ENCODE measurements at regions not wholly inside any gene's neighbourhood (a gene's known extent, or its start where the extent isn't known, plus 50 kb on each side); places are given as distances from the start of the nearest gene placed in this dataset.

GRCh38 chr2:116706396-116706795, 1108.1 kb upstream of the DDX18 start:
- Histone ChIP-seq H3K4me1 (ENCODE audit: control insufficient read depth in 2 of 2, insufficient read depth in 2 of 2, low read length in 2 of 2) (no peaks in the 10 kb centered on the region), H3K27me3 (ENCODE audit: control insufficient read depth in 2 of 2, insufficient read depth in 1 of 2, low read length in 1 of 2) (no peaks in the 10 kb centered on the region), H3K9me3 (ENCODE audit: control insufficient read depth in 2 of 2, insufficient read depth in 1 of 2, low read length in 1 of 2) (no peaks in the 10 kb centered on the region), H3K27ac (ENCODE audit: low read depth in 1 of 2, low read length in 1 of 2) (no peak overlapping the region), H3K4me3 (ENCODE audit: low read length in 2 of 2) (no peak overlapping the region), H3K36me3 (ENCODE audit: control insufficient read depth in 2 of 2, insufficient read depth in 2 of 2, low read length in 1 of 2) (no peaks in the 10 kb centered on the region)
- 91% methylated on average over 3 of the region's 3 CpGs for WGBS
- no peak for DNase-seq (ENCODE audit: low read depth in 6 of 9, low spot score in 9 of 9)

- Histone ChIP-seq H3K4me3 (ENCODE audit: low read length in 2 of 2) (no peak overlapping the region), H3K27ac (ENCODE audit: low read depth in 1 of 2, low read length in 1 of 2) (no peak overlapping the region), H3K9me3 (ENCODE audit: control insufficient read depth in 2 of 2, insufficient read depth in 1 of 2, low read length in 1 of 2) (peaks cover 0 to 8% of the 10 kb centered on the region in 2 donors), H3K27me3 (ENCODE audit: control insufficient read depth in 2 of 2, insufficient read depth in 1 of 2, low read length in 1 of 2) (no peaks in the 10 kb centered on the region), H3K4me1 (ENCODE audit: control insufficient read depth in 2 of 2, insufficient read depth in 2 of 2, low read length in 2 of 2) (no peaks in the 10 kb centered on the region), H3K36me3 (ENCODE audit: control insufficient read depth in 2 of 2, insufficient read depth in 2 of 2, low read length in 1 of 2) (no peaks in the 10 kb centered on the region)
- WGBS = 81% methylated on average over 1 of the region's 1 CpG
- DNase-seq (ENCODE audit: low read depth in 6 of 9, low spot score in 9 of 9) = no peak
Observed at GRCh38 chr2:116716038-116716437, 1098.5 kb upstream of the DDX18 start.

- Histone ChIP-seq H3K27ac (ENCODE audit: low read depth in 1 of 2, low read length in 1 of 2) (no peak overlapping the region), H3K4me3 (ENCODE audit: low read length in 2 of 2) (no peak overlapping the region), H3K36me3 (ENCODE audit: control insufficient read depth in 2 of 2, insufficient read depth in 2 of 2, low read length in 1 of 2) (no peaks in the 10 kb centered on the region), H3K27me3 (ENCODE audit: control insufficient read depth in 2 of 2, insufficient read depth in 1 of 2, low read length in 1 of 2) (no peaks in the 10 kb centered on the region), H3K9me3 (ENCODE audit: control insufficient read depth in 2 of 2, insufficient read depth in 1 of 2, low read length in 1 of 2) (peaks cover 0 to 8% of the 10 kb centered on the region in 2 donors), H3K4me1 (ENCODE audit: control insufficient read depth in 2 of 2, insufficient read depth in 2 of 2, low read length in 2 of 2) (no peaks in the 10 kb centered on the region)
- no peak for DNase-seq (ENCODE audit: low read depth in 6 of 9, low spot score in 9 of 9)
- WGBS = 95% methylated on average over 2 of the region's 2 CpGs
Observed at GRCh38 chr2:116716444-116716843, 1098.0 kb upstream of the DDX18 start.

- Histone ChIP-seq H3K4me1 (ENCODE audit: control insufficient read depth in 2 of 2, insufficient read depth in 2 of 2, low read length in 2 of 2) (no peaks in the 10 kb centered on the region), H3K27me3 (ENCODE audit: control insufficient read depth in 2 of 2, insufficient read depth in 1 of 2, low read length in 1 of 2) (no peaks in the 10 kb centered on the region), H3K36me3 (ENCODE audit: control insufficient read depth in 2 of 2, insufficient read depth in 2 of 2, low read length in 1 of 2) (no peaks in the 10 kb centered on the region), H3K4me3 (ENCODE audit: low read length in 2 of 2) (no peak overlapping the region), H3K27ac (ENCODE audit: low read depth in 1 of 2, low read length in 1 of 2) (no peak overlapping the region), H3K9me3 (ENCODE audit: control insufficient read depth in 2 of 2, insufficient read depth in 1 of 2, low read length in 1 of 2) (peaks cover 0 to 10% of the 10 kb centered on the region in 2 donors)
- 90% methylated on average over 4 of the region's 4 CpGs for WGBS
- no peak for DNase-seq (ENCODE audit: low read depth in 6 of 9, low spot score in 9 of 9)
Observed at GRCh38 chr2:116717832-116718231, 1096.7 kb upstream of the DDX18 start.

GRCh38 chr2:116718451-116718850, 1096.0 kb upstream of the DDX18 start:
- H3K36me3 ChIP-seq (ENCODE audit: control insufficient read depth in 2 of 2, insufficient read depth in 2 of 2, low read length in 1 of 2) = no peaks in the 10 kb centered on the region
- H3K4me1 ChIP-seq (ENCODE audit: control insufficient read depth in 2 of 2, insufficient read depth in 2 of 2, low read length in 2 of 2) = no peaks in the 10 kb centered on the region
- WGBS = 92% methylated on average over 4 of the region's 4 CpGs
- H3K27ac ChIP-seq (ENCODE audit: low read depth in 1 of 2, low read length in 1 of 2) = no peak overlapping the region
- peaks cover 0 to 13% of the 10 kb centered on the region in 2 donors for H3K9me3 ChIP-seq (ENCODE audit: control insufficient read depth in 2 of 2, insufficient read depth in 1 of 2, low read length in 1 of 2)
- DNase-seq (ENCODE audit: low read depth in 6 of 9, low spot score in 9 of 9) = no peak
- H3K27me3 ChIP-seq (ENCODE audit: control insufficient read depth in 2 of 2, insufficient read depth in 1 of 2, low read length in 1 of 2) = no peaks in the 10 kb centered on the region
- no peak overlapping the region for H3K4me3 ChIP-seq (ENCODE audit: low read length in 2 of 2)

- no peaks in the 10 kb centered on the region for H3K36me3 ChIP-seq (ENCODE audit: control insufficient read depth in 2 of 2, insufficient read depth in 2 of 2, low read length in 1 of 2)
- H3K27ac ChIP-seq (ENCODE audit: low read depth in 1 of 2, low read length in 1 of 2) = no peak overlapping the region
- 97% methylated on average over 2 of the region's 2 CpGs for WGBS
- H3K9me3 ChIP-seq (ENCODE audit: control insufficient read depth in 2 of 2, insufficient read depth in 1 of 2, low read length in 1 of 2) = peaks cover 0 to 13% of the 10 kb centered on the region in 2 donors
- H3K27me3 ChIP-seq (ENCODE audit: control insufficient read depth in 2 of 2, insufficient read depth in 1 of 2, low read length in 1 of 2) = no peaks in the 10 kb centered on the region
- H3K4me3 ChIP-seq (ENCODE audit: low read length in 2 of 2) = no peak overlapping the region
- no peak for DNase-seq (ENCODE audit: low read depth in 6 of 9, low spot score in 9 of 9)
- H3K4me1 ChIP-seq (ENCODE audit: control insufficient read depth in 2 of 2, insufficient read depth in 2 of 2, low read length in 2 of 2) = no peaks in the 10 kb centered on the region
Observed at GRCh38 chr2:116719836-116720235, 1094.7 kb upstream of the DDX18 start.

GRCh38 chr2:116724550-116724949, 1089.9 kb upstream of the DDX18 start:
- no peak overlapping the region for H3K4me3 ChIP-seq (ENCODE audit: low read length in 2 of 2)

GRCh38 chr2:116732322-116732721, 1082.2 kb upstream of the DDX18 start:
- 97% methylated on average over 4 of the region's 4 CpGs for WGBS
- Histone ChIP-seq H3K9me3 (ENCODE audit: control insufficient read depth in 2 of 2, insufficient read depth in 1 of 2, low read length in 1 of 2) (no peaks in the 10 kb centered on the region), H3K27me3 (ENCODE audit: control insufficient read depth in 2 of 2, insufficient read depth in 1 of 2, low read length in 1 of 2) (no peaks in the 10 kb centered on the region), H3K27ac (ENCODE audit: low read depth in 1 of 2, low read length in 1 of 2) (no peak overlapping the region), H3K4me1 (ENCODE audit: control insufficient read depth in 2 of 2, insufficient read depth in 2 of 2, low read length in 2 of 2) (no peaks in the 10 kb centered on the region), H3K36me3 (ENCODE audit: control insufficient read depth in 2 of 2, insufficient read depth in 2 of 2, low read length in 1 of 2) (no peaks in the 10 kb centered on the region), H3K4me3 (ENCODE audit: low read length in 2 of 2) (no peak overlapping the region)
- no peak for DNase-seq (ENCODE audit: low read depth in 6 of 9, low spot score in 9 of 9)

More at GRCh38 chr2:116724550-116724949, 1089.9 kb upstream of the DDX18 start:
- DNase-seq (ENCODE audit: low read depth in 6 of 9, low spot score in 9 of 9) = no peak
- 80% methylated on average over 1 of the region's 1 CpG for WGBS
- H3K36me3 ChIP-seq (ENCODE audit: control insufficient read depth in 2 of 2, insufficient read depth in 2 of 2, low read length in 1 of 2) = no peaks in the 10 kb centered on the region
- no peaks in the 10 kb centered on the region for H3K27me3 ChIP-seq (ENCODE audit: control insufficient read depth in 2 of 2, insufficient read depth in 1 of 2, low read length in 1 of 2)
- H3K27ac ChIP-seq (ENCODE audit: low read depth in 1 of 2, low read length in 1 of 2) = no peak overlapping the region
- H3K9me3 ChIP-seq (ENCODE audit: control insufficient read depth in 2 of 2, insufficient read depth in 1 of 2, low read length in 1 of 2) = peaks cover 0 to 5% of the 10 kb centered on the region in 2 donors
- no peaks in the 10 kb centered on the region for H3K4me1 ChIP-seq (ENCODE audit: control insufficient read depth in 2 of 2, insufficient read depth in 2 of 2, low read length in 2 of 2)

- Histone ChIP-seq H3K36me3 (ENCODE audit: control insufficient read depth in 2 of 2, insufficient read depth in 2 of 2, low read length in 1 of 2) (no peaks in the 10 kb centered on the region), H3K4me1 (ENCODE audit: control insufficient read depth in 2 of 2, insufficient read depth in 2 of 2, low read length in 2 of 2) (no peaks in the 10 kb centered on the region), H3K9me3 (ENCODE audit: control insufficient read depth in 2 of 2, insufficient read depth in 1 of 2, low read length in 1 of 2) (no peaks in the 10 kb centered on the region), H3K27me3 (ENCODE audit: control insufficient read depth in 2 of 2, insufficient read depth in 1 of 2, low read length in 1 of 2) (no peaks in the 10 kb centered on the region), H3K4me3 (ENCODE audit: low read length in 2 of 2) (no peak overlapping the region), H3K27ac (ENCODE audit: low read depth in 1 of 2, low read length in 1 of 2) (no peak overlapping the region)
- WGBS = 94% methylated on average over 3 of the region's 3 CpGs
- DNase-seq (ENCODE audit: low read depth in 6 of 9, low spot score in 9 of 9) = no peak
Observed at GRCh38 chr2:116733699-116734098, 1080.8 kb upstream of the DDX18 start.

- H3K4me1 ChIP-seq (ENCODE audit: control insufficient read depth in 2 of 2, insufficient read depth in 2 of 2, low read length in 2 of 2) = no peaks in the 10 kb centered on the region
- no peak overlapping the region for H3K27ac ChIP-seq (ENCODE audit: low read depth in 1 of 2, low read length in 1 of 2)
- H3K36me3 ChIP-seq (ENCODE audit: control insufficient read depth in 2 of 2, insufficient read depth in 2 of 2, low read length in 1 of 2) = no peaks in the 10 kb centered on the region
- H3K9me3 ChIP-seq (ENCODE audit: control insufficient read depth in 2 of 2, insufficient read depth in 1 of 2, low read length in 1 of 2) = no peaks in the 10 kb centered on the region
- no peaks in the 10 kb centered on the region for H3K27me3 ChIP-seq (ENCODE audit: control insufficient read depth in 2 of 2, insufficient read depth in 1 of 2, low read length in 1 of 2)
- 91% methylated on average over 3 of the region's 3 CpGs for WGBS
- no peak overlapping the region for H3K4me3 ChIP-seq (ENCODE audit: low read length in 2 of 2)
- DNase-seq (ENCODE audit: low read depth in 6 of 9, low spot score in 9 of 9) = no peak
Observed at GRCh38 chr2:116737951-116738350, 1076.5 kb upstream of the DDX18 start.

Data from thymus (tissue), 11 donors.